Thoracic aorta (tissue), 2 donors: ENCODE measurements at regions not wholly inside any gene's neighbourhood (a gene's known extent, or its start where the extent isn't known, plus 50 kb on each side); places are given as distances from the start of the nearest gene placed in this dataset.
"Not testable (repeated sequence)": the region's sequence is repeated elsewhere in the genome, so short reads cannot be mapped to it uniquely, and the experiment has no call there.

ENCODE experiments used
- ATAC-seq: fragments of 150-250 bp; one replicate; pipeline ENCODE4 v1.8.0; 2017; ENCODE audit warnings: low read depth; ENCODE audit not compliant: insufficient number of reproducible peaks, low FRiP score
- DNase-seq: peaks from one replicate; pipeline ENCODE4 v3.0.0-alpha.2; 2020; ENCODE audit warnings: low spot score
- H3K27ac ChIP-seq, 2 donors: fragments of 200-600 bp; sonication (generic); 1 replicate in 1 of 2; 2 replicates in 1 of 2; pipeline ENCODE4 v1.5.1; 2016; ENCODE audit warnings: mild to moderate bottlenecking in 2 of 2, moderate library complexity in 2 of 2
- H3K27me3 ChIP-seq: fragments of 200-600 bp; sonication (generic); replicated peaks from 2 replicates; pipeline ENCODE4 v1.6.0; 2016; ENCODE audit warnings: mild to moderate bottlenecking; ENCODE audit not compliant: insufficient read depth
- H3K36me3 ChIP-seq: fragments of 200-600 bp; sonication (generic); one replicate; pipeline ENCODE4 v1.5.1; 2016
- H3K4me1 ChIP-seq, 2 donors: fragments of 200-600 bp; sonication (generic); 1 replicate in 1 of 2; 2 replicates in 1 of 2; pipeline versions ENCODE4 v1.5.1 to v1.6.0; 2016; ENCODE audit warnings: low read depth in 2 of 2, mild to moderate bottlenecking in 1 of 2; ENCODE audit not compliant: control insufficient read depth in 1 of 2
- H3K4me3 ChIP-seq: fragments of 200-600 bp; sonication (generic); 2 replicates; pipeline ENCODE4 v1.5.1; 2016; ENCODE audit warnings: mild to moderate bottlenecking
- H3K9me3 ChIP-seq: fragments of 200-600 bp; sonication (generic); 2 replicates; pipeline ENCODE4 v1.5.1; 2016
- CTCF ChIP-seq: fragments of 200-600 bp; sonication (generic); IDR thresholded peaks from one replicate; pipeline ENCODE4 v1.5.1; 2019; ENCODE audit warnings: antibody characterized with exemption

- H3K4me1 ChIP-seq, result no peaks in the 10 kb centered on the region
- no peak overlapping the region for H3K4me3 ChIP-seq
- ATAC-seq (no peak), DNase-seq (no peak)
- no peaks in the 10 kb centered on the region for H3K9me3 ChIP-seq
- no peak overlapping the region for H3K27ac ChIP-seq
- no peaks in the 10 kb centered on the region for H3K36me3 ChIP-seq
- TF ChIP-seq CTCF, result no peak
- H3K27me3 ChIP-seq, result no peaks in the 10 kb centered on the region
These were observed 93.2 kb upstream of the DIAPH2 start for GRCh38 chrX:96591421-96591820.

GRCh38 chrX:96597847-96598246 lies 86.8 kb upstream of the DIAPH2 start:
- not testable (repeated sequence) for H3K9me3 ChIP-seq, H3K27ac ChIP-seq, H3K36me3 ChIP-seq, DNase-seq, ATAC-seq, H3K27me3 ChIP-seq, H3K4me1 ChIP-seq, H3K4me3 ChIP-seq

GRCh38 chrX:96611619-96612362 lies 72.9 kb upstream of the DIAPH2 start:
- no peaks in the 10 kb centered on the region for H3K4me1 ChIP-seq
- H3K36me3 ChIP-seq, result no peaks in the 10 kb centered on the region
- ATAC-seq (no peak), DNase-seq (no peak)
- no peak overlapping the region for H3K4me3 ChIP-seq
- H3K27me3 ChIP-seq, result no peaks in the 10 kb centered on the region
- H3K9me3 ChIP-seq, result no peaks in the 10 kb centered on the region
- TF ChIP-seq CTCF, result no peak
- no peak overlapping the region for H3K27ac ChIP-seq

GRCh38 chrX:96615448-96615847 lies 69.2 kb upstream of the DIAPH2 start:
- H3K4me3 ChIP-seq, result no peak overlapping the region
- H3K4me1 ChIP-seq, result no peaks in the 10 kb centered on the region
- DNase-seq, result no peak
- H3K27me3 ChIP-seq, result no peaks in the 10 kb centered on the region
- H3K27ac ChIP-seq, result no peak overlapping the region
- no peak for ATAC-seq
- TF ChIP-seq CTCF, result no peak
- H3K36me3 ChIP-seq, result no peaks in the 10 kb centered on the region
- H3K9me3 ChIP-seq, result no peaks in the 10 kb centered on the region

GRCh38 chrX:96619588-96619987 lies 65.1 kb upstream of the DIAPH2 start:
- TF ChIP-seq CTCF, result no peak
- no peaks in the 10 kb centered on the region for H3K9me3 ChIP-seq
- DNase-seq (no peak), ATAC-seq (no peak)
- H3K4me1 ChIP-seq, result no peaks in the 10 kb centered on the region
- no peaks in the 10 kb centered on the region for H3K36me3 ChIP-seq
- no peak overlapping the region for H3K27ac ChIP-seq
- H3K4me3 ChIP-seq, result no peak overlapping the region
- no peaks in the 10 kb centered on the region for H3K27me3 ChIP-seq

GRCh38 chrX:96621811-96622210 lies 62.8 kb upstream of the DIAPH2 start:
- Histone ChIP-seq H3K36me3 (no peaks in the 10 kb centered on the region), H3K9me3 (no peaks in the 10 kb centered on the region), H3K27ac (no peak overlapping the region), H3K4me3 (no peak overlapping the region), H3K27me3 (no peaks in the 10 kb centered on the region), H3K4me1 (no peaks in the 10 kb centered on the region)
- TF ChIP-seq CTCF, result no peak
- no peak for ATAC-seq
- no peak for DNase-seq
